PFSK-1 (cell line): ENCODE measurements at regions not wholly inside any gene's neighbourhood (a gene's known extent, or its start where the extent isn't known, plus 50 kb on each side); places are given as distances from the start of the nearest gene placed in this dataset.
A peak's percentile ranks its signal among the peaks of the same experiment; 100 is the strongest.

ENCODE experiments used
- FOXP2 ChIP-seq: optimal IDR thresholded peaks from 2 replicates; pipeline ENCODE3; 2011; ENCODE audit warnings: borderline replicate concordance, control low read depth, inconsistent platforms; ENCODE audit not compliant: insufficient read depth; ENCODE audit errors: extremely low read length, extremely low read depth
- POLR2AphosphoS5 ChIP-seq: IDR thresholded peaks from 2 replicates; pipeline ENCODE4 v1.6.1; 2012; ENCODE audit warnings: low read depth, mild to moderate bottlenecking, control low read depth, low read length, moderate library complexity
- REST ChIP-seq, 2 experiments: IDR thresholded peaks; 2 replicates each; pipeline versions ENCODE4 v1.6.1 to v1.8.0; 2011 to 2012; ENCODE audit warnings: low read depth in 2 of 2, low read length in 2 of 2, control low read depth in 1 of 2, inconsistent platforms in 1 of 2, mild to moderate bottlenecking in 1 of 2, moderate library complexity in 1 of 2; ENCODE audit not compliant: insufficient read depth in 1 of 2
- SIN3A ChIP-seq: IDR thresholded peaks from 2 replicates; pipeline ENCODE4 v1.6.1; 2012; ENCODE audit warnings: mild to moderate bottlenecking, low read length, moderate library complexity, borderline replicate concordance; ENCODE audit not compliant: insufficient read depth
- TAF1 ChIP-seq: IDR thresholded peaks from 2 replicates; pipeline ENCODE4 v1.6.1; 2012; ENCODE audit warnings: low read length, control low read depth, borderline replicate concordance; ENCODE audit not compliant: insufficient read depth

- no peak for TF ChIP-seq SIN3A
- TF ChIP-seq POLR2AphosphoS5 = peak; percentile 39; the same call in 1 of the 2 replicates
- peak; percentile 72; the same call in 1 of the 2 replicates for TF ChIP-seq TAF1
- TF ChIP-seq FOXP2 = no peak
- TF ChIP-seq REST (IDR thresholded peaks at IDR 0.05; ENCODE audit: insufficient read depth in 1 of 2, low read depth in 2 of 2, low read length in 2 of 2) = no peak
Measured at GRCh38 chr4:38318737-38319455, 345.1 kb upstream of the KLF3 start.

GRCh38 chr4:38319456-38320342, 344.3 kb upstream of the KLF3 start:
- TF ChIP-seq TAF1 (no peak), FOXP2 (peak; percentile 46)

- TF ChIP-seq POLR2AphosphoS5 (no peak), TAF1 (no peak), FOXP2 (no peak), REST (IDR thresholded peaks at IDR 0.05; ENCODE audit: insufficient read depth in 1 of 2, low read depth in 2 of 2, low read length in 2 of 2) (no peak), SIN3A (no peak)
Measured at GRCh38 chr4:38320343-38320695, 343.7 kb upstream of the KLF3 start.

- TF ChIP-seq POLR2AphosphoS5 (no peak), REST (IDR thresholded peaks at IDR 0.05; ENCODE audit: insufficient read depth in 1 of 2, low read depth in 2 of 2, low read length in 2 of 2) (no peak), FOXP2 (no peak), SIN3A (no peak), TAF1 (no peak)
Measured at GRCh38 chr4:38320833-38321232, 343.2 kb upstream of the KLF3 start.

GRCh38 chr4:38322714-38323113, 341.3 kb upstream of the KLF3 start:
- TF ChIP-seq TAF1 = no peak
- no peak for TF ChIP-seq REST (IDR thresholded peaks at IDR 0.05; ENCODE audit: insufficient read depth in 1 of 2, low read depth in 2 of 2, low read length in 2 of 2)
- TF ChIP-seq FOXP2 = no peak
- TF ChIP-seq POLR2AphosphoS5 = no peak
- no peak for TF ChIP-seq SIN3A
